CD14-positive monocyte (primary cell): ENCODE measurements at regions not wholly inside any gene's neighbourhood (a gene's known extent, or its start where the extent isn't known, plus 50 kb on each side); places are given as distances from the start of the nearest gene placed in this dataset.

Experiments
- DNase-seq, 3 donors: peaks; one replicate each; pipeline ENCODE4 v3.0.0-alpha.2; 2011 to 2022
- H2AFZ ChIP-seq: 2 replicates; pipeline ENCODE4 v1.6.0; 2012; ENCODE audit warnings: mild to moderate bottlenecking, low read depth, low read length, inconsistent platforms; ENCODE audit not compliant: insufficient read depth, poor library complexity, severe bottlenecking
- H3K27ac ChIP-seq, 2 donors: 1 replicate in 1 of 2; 2 replicates in 1 of 2; pipeline ENCODE4 v1.5.1; 2012 to 2013; ENCODE audit warnings: low read length in 2 of 2, control low read depth in 1 of 2, inconsistent platforms in 1 of 2, low read depth in 1 of 2, mild to moderate bottlenecking in 1 of 2
- H3K27me3 ChIP-seq, 2 donors: one replicate each; pipeline versions ENCODE4 v1.6.0 to v1.6.1; 2011 to 2013; ENCODE audit warnings: low read length in 2 of 2; ENCODE audit not compliant: control insufficient read depth in 2 of 2, insufficient read depth in 2 of 2
- H3K36me3 ChIP-seq, 2 donors: replicated peaks in 1 of 2; 1 replicate in 1 of 2; 2 replicates in 1 of 2; pipeline versions ENCODE4 v1.5.1 to v1.6.1; 2012 to 2013; ENCODE audit warnings: low read length in 2 of 2, control low read depth in 1 of 2, inconsistent platforms in 1 of 2, mild to moderate bottlenecking in 1 of 2; ENCODE audit not compliant: insufficient read depth in 2 of 2, control insufficient read depth in 1 of 2
- H3K4me1 ChIP-seq, 2 donors: 1 replicate in 1 of 2; 2 replicates in 1 of 2; pipeline versions ENCODE4 v1.5.1 to v1.6.1; 2012 to 2013; ENCODE audit warnings: low read length in 2 of 2, control low read depth in 1 of 2, inconsistent platforms in 1 of 2, mild to moderate bottlenecking in 1 of 2, moderate library complexity in 1 of 2; ENCODE audit not compliant: insufficient read depth in 2 of 2, control insufficient read depth in 1 of 2
- H3K4me2 ChIP-seq: replicated peaks from 2 replicates; pipeline ENCODE3; 2012; ENCODE audit warnings: low read length, moderate library complexity, mild to moderate bottlenecking; ENCODE audit not compliant: poor library complexity, severe bottlenecking; ENCODE audit errors: extremely low read depth
- H3K4me3 ChIP-seq, 3 experiments: fragments of 200-600 bp in 1 of 3; sonication (generic) in 1 of 3; replicated peaks in 1 of 3; 1 replicate in 2 of 3; 2 replicates in 1 of 3; pipeline ENCODE4 v1.5.1; 2011 to 2013; ENCODE audit warnings: low read length in 3 of 3, mild to moderate bottlenecking in 3 of 3, control low read depth in 2 of 3, low read depth in 2 of 3, inconsistent platforms in 1 of 3, moderate library complexity in 1 of 3
- H3K79me2 ChIP-seq: 2 replicates; pipeline ENCODE4 v1.6.0; 2012; ENCODE audit warnings: mild to moderate bottlenecking, control low read depth, inconsistent platforms, low read length, moderate library complexity; ENCODE audit not compliant: insufficient read depth
- H3K9ac ChIP-seq: 2 replicates; pipeline ENCODE4 v1.6.0; 2017; ENCODE audit warnings: low read length, mild to moderate bottlenecking; ENCODE audit not compliant: insufficient read depth, poor library complexity, severe bottlenecking
- H3K9me3 ChIP-seq, 2 donors: replicated peaks in 1 of 2; 1 replicate in 1 of 2; 2 replicates in 1 of 2; pipeline versions ENCODE4 v1.5.1 to v1.6.1; 2012 to 2013; ENCODE audit warnings: low read length in 2 of 2, control low read depth in 1 of 2; ENCODE audit not compliant: control insufficient read depth in 1 of 2, insufficient read depth in 1 of 2
- H4K20me1 ChIP-seq: 2 replicates; pipeline ENCODE4 v1.6.0; 2012; ENCODE audit warnings: mild to moderate bottlenecking, low read length, control low read depth, moderate library complexity; ENCODE audit not compliant: insufficient read depth
- H3K27ac Mint-ChIP-seq, 7 donors: one replicate each; pipeline ENCODE4 v1.8.0; 2020; ENCODE audit warnings: mild to moderate bottlenecking in 7 of 7, mixed read lengths in 7 of 7, moderate library complexity in 6 of 7, inconsistent platforms in 2 of 7
- H3K27me3 Mint-ChIP-seq, 3 donors: one replicate each; pipeline ENCODE4 v1.8.0; 2021 to 2022; ENCODE audit warnings: low read depth in 3 of 3, mild to moderate bottlenecking in 3 of 3, mixed read lengths in 3 of 3, moderate library complexity in 3 of 3, inconsistent platforms in 1 of 3
- H3K36me3 Mint-ChIP-seq, 2 donors: one replicate each; pipeline ENCODE4 v1.8.0; 2020; ENCODE audit warnings: mixed read lengths in 2 of 2, inconsistent platforms in 1 of 2, mild to moderate bottlenecking in 1 of 2
- H3K4me1 Mint-ChIP-seq: one replicate; pipeline ENCODE4 v1.8.0; 2020; ENCODE audit warnings: mild to moderate bottlenecking, mixed read lengths
- H3K4me3 Mint-ChIP-seq, 2 donors: one replicate each; pipeline ENCODE4 v1.8.0; 2020; ENCODE audit warnings: mild to moderate bottlenecking in 2 of 2, mixed read lengths in 2 of 2, moderate library complexity in 1 of 2
- H3K9me3 Mint-ChIP-seq, 7 donors: one replicate each; pipeline ENCODE4 v1.8.0; 2020 to 2022; ENCODE audit warnings: mixed read lengths in 7 of 7, mild to moderate bottlenecking in 6 of 7, moderate library complexity in 6 of 7, inconsistent platforms in 2 of 7
- CTCF ChIP-seq: fragments of 200-600 bp; IDR thresholded peaks from one replicate; pipeline ENCODE4 v1.8.0; 2022; ENCODE audit warnings: antibody characterized with exemption, mild to moderate bottlenecking
- WGBS: methylation state at CpG from one replicate; pipeline ENCODE4 v1.1.5; 2013; ENCODE audit warnings: missing lambda C conversion rate; ENCODE audit not compliant: insufficient coverage; 5-methylcytosine and 5-hydroxymethylcytosine counted together
- intact Hi-C, 2 donors: fragments of 100-400 bp; cut with micrococcal nuclease; formaldehyde crosslinking; loops; one replicate each; pipeline versions ENCODE4 v1.15.0 to v1.15.1; 2023

GRCh38 chr19:5394551-5395505 is 54.2 kb upstream of the PTPRS start:
- Histone ChIP-seq H2AFZ (no peak overlapping the region), H3K9me3 (no peaks in the 10 kb centered on the region), H3K4me3 (no peak overlapping the region), H3K27ac (no peak overlapping the region), H3K4me2 (no peak overlapping the region), H3K36me3 (no peaks in the 10 kb centered on the region), H3K27me3 (peaks cover 10 to 44% of the 10 kb centered on the region in 2 donors), H3K79me2 (no peaks in the 10 kb centered on the region), H3K4me1 (no peaks in the 10 kb centered on the region), H4K20me1 (no peaks in the 10 kb centered on the region), H3K9ac (no peak overlapping the region)
- no peak overlapping the region for H3K4me3 Mint-ChIP-seq
- intact Hi-C loops, result no loop called here
- peaks cover 30 to 55% (median 43%) of the 10 kb centered on the region in 3 donors for H3K27me3 Mint-ChIP-seq
- H3K36me3 Mint-ChIP-seq, result no peaks in the 10 kb centered on the region
- peaks cover 0 to 12% (median 3%) of the 10 kb centered on the region in 7 donors for H3K9me3 Mint-ChIP-seq
- TF ChIP-seq CTCF, result no peak
- WGBS, result 29% methylated on average over 25 of the region's 43 CpGs
- H3K4me1 Mint-ChIP-seq, result no peaks in the 10 kb centered on the region
- no peak overlapping the region for H3K27ac Mint-ChIP-seq
- no peak for DNase-seq

GRCh38 chr19:5395556-5395955 is 54.9 kb upstream of the PTPRS start:
- peaks cover 0 to 12% (median 3%) of the 10 kb centered on the region in 7 donors for H3K9me3 Mint-ChIP-seq
- peaks cover 30 to 53% (median 45%) of the 10 kb centered on the region in 3 donors for H3K27me3 Mint-ChIP-seq
- peaks cover 10 to 44% of the 10 kb centered on the region in 2 donors for H3K27me3 ChIP-seq

More at GRCh38 chr19:5395556-5395955, 54.9 kb upstream of the PTPRS start:
- no peak overlapping the region for H3K27ac ChIP-seq
- intact Hi-C loops, result no loop called here
- H3K9me3 ChIP-seq, result no peaks in the 10 kb centered on the region
- H3K4me1 ChIP-seq, result no peaks in the 10 kb centered on the region
- WGBS, result 46% methylated on average over 9 of the region's 11 CpGs
- no peak overlapping the region for H2AFZ ChIP-seq
- no peak for DNase-seq
- no peaks in the 10 kb centered on the region for H3K79me2 ChIP-seq
- H4K20me1 ChIP-seq, result no peaks in the 10 kb centered on the region
- TF ChIP-seq CTCF, result no peak
- no peak overlapping the region for H3K4me2 ChIP-seq
- no peak overlapping the region for H3K4me3 Mint-ChIP-seq
- no peak overlapping the region for H3K9ac ChIP-seq
- no peaks in the 10 kb centered on the region for H3K4me1 Mint-ChIP-seq
- no peaks in the 10 kb centered on the region for H3K36me3 Mint-ChIP-seq
- no peaks in the 10 kb centered on the region for H3K36me3 ChIP-seq
- no peak overlapping the region for H3K4me3 ChIP-seq
- no peak overlapping the region for H3K27ac Mint-ChIP-seq
